CD14-positive monocyte (primary cell): ENCODE measurements at regions not wholly inside any gene's neighbourhood (a gene's known extent, or its start where the extent isn't known, plus 50 kb on each side); places are given as distances from the start of the nearest gene placed in this dataset.

Experiments
- DNase-seq, 3 donors: peaks; one replicate each; pipeline ENCODE4 v3.0.0-alpha.2; 2011 to 2022
- H2AFZ ChIP-seq: 2 replicates; pipeline ENCODE4 v1.6.0; 2012; ENCODE audit warnings: mild to moderate bottlenecking, low read depth, low read length, inconsistent platforms; ENCODE audit not compliant: insufficient read depth, poor library complexity, severe bottlenecking
- H3K27ac ChIP-seq, 2 donors: 1 replicate in 1 of 2; 2 replicates in 1 of 2; pipeline ENCODE4 v1.5.1; 2012 to 2013; ENCODE audit warnings: low read length in 2 of 2, control low read depth in 1 of 2, inconsistent platforms in 1 of 2, low read depth in 1 of 2, mild to moderate bottlenecking in 1 of 2
- H3K27me3 ChIP-seq, 2 donors: one replicate each; pipeline versions ENCODE4 v1.6.0 to v1.6.1; 2011 to 2013; ENCODE audit warnings: low read length in 2 of 2; ENCODE audit not compliant: control insufficient read depth in 2 of 2, insufficient read depth in 2 of 2
- H3K36me3 ChIP-seq, 2 donors: replicated peaks in 1 of 2; 1 replicate in 1 of 2; 2 replicates in 1 of 2; pipeline versions ENCODE4 v1.5.1 to v1.6.1; 2012 to 2013; ENCODE audit warnings: low read length in 2 of 2, control low read depth in 1 of 2, inconsistent platforms in 1 of 2, mild to moderate bottlenecking in 1 of 2; ENCODE audit not compliant: insufficient read depth in 2 of 2, control insufficient read depth in 1 of 2
- H3K4me1 ChIP-seq, 2 donors: 1 replicate in 1 of 2; 2 replicates in 1 of 2; pipeline versions ENCODE4 v1.5.1 to v1.6.1; 2012 to 2013; ENCODE audit warnings: low read length in 2 of 2, control low read depth in 1 of 2, inconsistent platforms in 1 of 2, mild to moderate bottlenecking in 1 of 2, moderate library complexity in 1 of 2; ENCODE audit not compliant: insufficient read depth in 2 of 2, control insufficient read depth in 1 of 2
- H3K4me2 ChIP-seq: replicated peaks from 2 replicates; pipeline ENCODE3; 2012; ENCODE audit warnings: low read length, moderate library complexity, mild to moderate bottlenecking; ENCODE audit not compliant: poor library complexity, severe bottlenecking; ENCODE audit errors: extremely low read depth
- H3K4me3 ChIP-seq, 3 experiments: fragments of 200-600 bp in 1 of 3; sonication (generic) in 1 of 3; replicated peaks in 1 of 3; 1 replicate in 2 of 3; 2 replicates in 1 of 3; pipeline ENCODE4 v1.5.1; 2011 to 2013; ENCODE audit warnings: low read length in 3 of 3, mild to moderate bottlenecking in 3 of 3, control low read depth in 2 of 3, low read depth in 2 of 3, inconsistent platforms in 1 of 3, moderate library complexity in 1 of 3
- H3K79me2 ChIP-seq: 2 replicates; pipeline ENCODE4 v1.6.0; 2012; ENCODE audit warnings: mild to moderate bottlenecking, control low read depth, inconsistent platforms, low read length, moderate library complexity; ENCODE audit not compliant: insufficient read depth
- H3K9ac ChIP-seq: 2 replicates; pipeline ENCODE4 v1.6.0; 2017; ENCODE audit warnings: low read length, mild to moderate bottlenecking; ENCODE audit not compliant: insufficient read depth, poor library complexity, severe bottlenecking
- H3K9me3 ChIP-seq, 2 donors: replicated peaks in 1 of 2; 1 replicate in 1 of 2; 2 replicates in 1 of 2; pipeline versions ENCODE4 v1.5.1 to v1.6.1; 2012 to 2013; ENCODE audit warnings: low read length in 2 of 2, control low read depth in 1 of 2; ENCODE audit not compliant: control insufficient read depth in 1 of 2, insufficient read depth in 1 of 2
- H4K20me1 ChIP-seq: 2 replicates; pipeline ENCODE4 v1.6.0; 2012; ENCODE audit warnings: mild to moderate bottlenecking, low read length, control low read depth, moderate library complexity; ENCODE audit not compliant: insufficient read depth
- H3K27ac Mint-ChIP-seq, 7 donors: one replicate each; pipeline ENCODE4 v1.8.0; 2020; ENCODE audit warnings: mild to moderate bottlenecking in 7 of 7, mixed read lengths in 7 of 7, moderate library complexity in 6 of 7, inconsistent platforms in 2 of 7
- H3K27me3 Mint-ChIP-seq, 3 donors: one replicate each; pipeline ENCODE4 v1.8.0; 2021 to 2022; ENCODE audit warnings: low read depth in 3 of 3, mild to moderate bottlenecking in 3 of 3, mixed read lengths in 3 of 3, moderate library complexity in 3 of 3, inconsistent platforms in 1 of 3
- H3K36me3 Mint-ChIP-seq, 2 donors: one replicate each; pipeline ENCODE4 v1.8.0; 2020; ENCODE audit warnings: mixed read lengths in 2 of 2, inconsistent platforms in 1 of 2, mild to moderate bottlenecking in 1 of 2
- H3K4me1 Mint-ChIP-seq: one replicate; pipeline ENCODE4 v1.8.0; 2020; ENCODE audit warnings: mild to moderate bottlenecking, mixed read lengths
- H3K4me3 Mint-ChIP-seq, 2 donors: one replicate each; pipeline ENCODE4 v1.8.0; 2020; ENCODE audit warnings: mild to moderate bottlenecking in 2 of 2, mixed read lengths in 2 of 2, moderate library complexity in 1 of 2
- H3K9me3 Mint-ChIP-seq, 7 donors: one replicate each; pipeline ENCODE4 v1.8.0; 2020 to 2022; ENCODE audit warnings: mixed read lengths in 7 of 7, mild to moderate bottlenecking in 6 of 7, moderate library complexity in 6 of 7, inconsistent platforms in 2 of 7
- CTCF ChIP-seq: fragments of 200-600 bp; IDR thresholded peaks from one replicate; pipeline ENCODE4 v1.8.0; 2022; ENCODE audit warnings: antibody characterized with exemption, mild to moderate bottlenecking
- WGBS: methylation state at CpG from one replicate; pipeline ENCODE4 v1.1.5; 2013; ENCODE audit warnings: missing lambda C conversion rate; ENCODE audit not compliant: insufficient coverage; 5-methylcytosine and 5-hydroxymethylcytosine counted together
- intact Hi-C, 2 donors: fragments of 100-400 bp; cut with micrococcal nuclease; formaldehyde crosslinking; loops; one replicate each; pipeline versions ENCODE4 v1.15.0 to v1.15.1; 2023

GRCh38 chr13:61725806-61726205 lies 310.2 kb upstream of the PCDH20 start:
- no peak overlapping the region for H3K4me3 Mint-ChIP-seq
- Histone ChIP-seq H2AFZ (no peak overlapping the region), H3K9me3 (peaks cover 5 to 9% of the 10 kb centered on the region in 2 donors), H3K4me2 (no peak overlapping the region), H4K20me1 (no peaks in the 10 kb centered on the region), H3K79me2 (no peaks in the 10 kb centered on the region), H3K27me3 (no peaks in the 10 kb centered on the region), H3K9ac (no peak overlapping the region), H3K4me1 (no peaks in the 10 kb centered on the region), H3K27ac (no peak overlapping the region), H3K4me3 (no peak overlapping the region), H3K36me3 (no peaks in the 10 kb centered on the region)
- no peak overlapping the region for H3K27ac Mint-ChIP-seq
- H3K36me3 Mint-ChIP-seq: no peaks in the 10 kb centered on the region
- H3K27me3 Mint-ChIP-seq: no peaks in the 10 kb centered on the region
- no peak for TF ChIP-seq CTCF
- no peak for DNase-seq
- H3K4me1 Mint-ChIP-seq: no peaks in the 10 kb centered on the region
- intact Hi-C loops: no loop called here
- peaks cover 0 to 9% (median 4%) of the 10 kb centered on the region in 7 donors for H3K9me3 Mint-ChIP-seq

- Histone ChIP-seq H3K79me2 (no peaks in the 10 kb centered on the region), H3K36me3 (no peaks in the 10 kb centered on the region), H3K27ac (no peak overlapping the region), H2AFZ (no peak overlapping the region), H3K27me3 (no peaks in the 10 kb centered on the region), H3K4me1 (no peaks in the 10 kb centered on the region), H4K20me1 (no peaks in the 10 kb centered on the region), H3K9me3 (peaks cover 5 to 9% of the 10 kb centered on the region in 2 donors), H3K9ac (no peak overlapping the region), H3K4me3 (no peak overlapping the region), H3K4me2 (no peak overlapping the region)
- no CpG with 5 or more reads among the region's 2 CpGs for WGBS
- H3K36me3 Mint-ChIP-seq: no peaks in the 10 kb centered on the region
- no peak overlapping the region for H3K27ac Mint-ChIP-seq
- peaks cover 0 to 9% (median 6%) of the 10 kb centered on the region in 7 donors for H3K9me3 Mint-ChIP-seq
- no peak overlapping the region for H3K4me3 Mint-ChIP-seq
- no peak for DNase-seq
- no peaks in the 10 kb centered on the region for H3K27me3 Mint-ChIP-seq
- no peaks in the 10 kb centered on the region for H3K4me1 Mint-ChIP-seq
- intact Hi-C loops: no loop called here
- no peak for TF ChIP-seq CTCF
These were observed 306.5 kb upstream of the PCDH20 start for GRCh38 chr13:61722119-61722518.
